IPS DF 6.9 (cell line): ENCODE measurements at regions not wholly inside any gene's neighbourhood (a gene's known extent, or its start where the extent isn't known, plus 50 kb on each side); places are given as distances from the start of the nearest gene placed in this dataset.
A peak's percentile ranks its signal among the peaks of the same experiment; 100 is the strongest.

ENCODE experiments used
- DNase-seq: peaks from one replicate; pipeline ENCODE4 v3.0.0-alpha.2; 2013; ENCODE audit warnings: low read depth, low spot score
- H3K27ac ChIP-seq: one replicate; pipeline ENCODE4 v1.5.1; 2013; ENCODE audit warnings: low read length, control low read depth
- H3K27me3 ChIP-seq: 2 replicates; pipeline ENCODE4 v1.6.1; 2013; ENCODE audit warnings: mild to moderate bottlenecking, low read length; ENCODE audit not compliant: control insufficient read depth, insufficient read depth
- H3K36me3 ChIP-seq: 2 replicates; pipeline ENCODE4 v1.6.1; 2013; ENCODE audit warnings: low read length; ENCODE audit not compliant: control insufficient read depth, insufficient read depth
- H3K4me1 ChIP-seq: 2 replicates; pipeline ENCODE4 v1.6.1; 2013; ENCODE audit warnings: low read length; ENCODE audit not compliant: control insufficient read depth, insufficient read depth
- H3K4me3 ChIP-seq: 2 replicates; pipeline ENCODE4 v1.5.1; 2013; ENCODE audit warnings: mild to moderate bottlenecking, low read length
- H3K9me3 ChIP-seq: 2 replicates; pipeline ENCODE4 v1.6.1; 2013; ENCODE audit warnings: low read length, inconsistent platforms; ENCODE audit not compliant: control insufficient read depth, insufficient read depth
- WGBS: extraction: QIAGEN DNeasy Blood & Tissue Kit; methylation state at CpG from one replicate; pipeline ENCODE4 v1.1.7; 2013; ENCODE audit warnings: mixed read lengths, missing lambda C conversion rate; ENCODE audit not compliant: insufficient read length, insufficient coverage; 5-methylcytosine and 5-hydroxymethylcytosine counted together

- no peak overlapping the region for H3K27ac ChIP-seq
- H3K27me3 ChIP-seq, result no peaks in the 10 kb centered on the region
- H3K4me3 ChIP-seq, result no peak overlapping the region
- whole genome bisulfite sequencing, result no CpG with 5 or more reads among the region's 4 CpGs
- H3K36me3 ChIP-seq, result no peaks in the 10 kb centered on the region
- no peaks in the 10 kb centered on the region for H3K9me3 ChIP-seq
- H3K4me1 ChIP-seq, result no peaks in the 10 kb centered on the region
- DNase-seq, result no peak
These were observed 139.0 kb upstream of the LINC00305 start for GRCh38 chr18:64287926-64288325.

GRCh38 chr18:64283059-64283458, 134.2 kb upstream of the LINC00305 start:
- WGBS, result no CpG with 5 or more reads among the region's 1 CpG
- H3K27me3 ChIP-seq, result no peaks in the 10 kb centered on the region
- no peak overlapping the region for H3K4me3 ChIP-seq
- DNase-seq, result no peak
- no peaks in the 10 kb centered on the region; the same call in 1 of the 2 replicates for H3K9me3 ChIP-seq
- no peak overlapping the region for H3K27ac ChIP-seq
- no peaks in the 10 kb centered on the region for H3K36me3 ChIP-seq
- H3K4me1 ChIP-seq, result no peaks in the 10 kb centered on the region

- Histone ChIP-seq H3K9me3 (no peaks in the 10 kb centered on the region; the same call in 1 of the 2 replicates), H3K36me3 (peaks cover 2% of the 10 kb centered on the region; the same call in 1 of the 2 replicates), H3K27me3 (no peaks in the 10 kb centered on the region), H3K4me3 (no peak overlapping the region), H3K27ac (no peak overlapping the region), H3K4me1 (no peaks in the 10 kb centered on the region)
- WGBS, result no CpG with 5 or more reads among the region's 5 CpGs
- no peak for DNase-seq
These were observed 129.1 kb upstream of the LINC00305 start for GRCh38 chr18:64278026-64278425.

- Histone ChIP-seq H3K9me3 (no peaks in the 10 kb centered on the region), H3K27me3 (no peaks in the 10 kb centered on the region), H3K36me3 (peaks cover 2% of the 10 kb centered on the region; the same call in 1 of the 2 replicates), H3K27ac (no peak overlapping the region), H3K4me1 (peaks cover 6% of the 10 kb centered on the region; the same call in 1 of the 2 replicates), H3K4me3 (no peak overlapping the region)
- no peak for DNase-seq
- WGBS, result no CpG with 5 or more reads among the region's 5 CpGs
These were observed 127.6 kb upstream of the LINC00305 start for GRCh38 chr18:64276311-64277090.

- Histone ChIP-seq H3K27me3 (no peaks in the 10 kb centered on the region), H3K4me3 (no peak overlapping the region), H3K36me3 (peaks cover 2% of the 10 kb centered on the region; the same call in 1 of the 2 replicates), H3K9me3 (no peaks in the 10 kb centered on the region), H3K4me1 (peaks cover 6% of the 10 kb centered on the region; the same call in 1 of the 2 replicates), H3K27ac (no peak overlapping the region)
- DNase-seq, result no peak
- WGBS, result no CpG with 5 or more reads among the region's 3 CpGs
These were observed 126.9 kb upstream of the LINC00305 start for GRCh38 chr18:64275593-64276300.

- Histone ChIP-seq H3K27ac (no peak overlapping the region), H3K36me3 (peaks cover 2% of the 10 kb centered on the region; the same call in 1 of the 2 replicates), H3K27me3 (no peaks in the 10 kb centered on the region), H3K4me3 (no peak overlapping the region), H3K9me3 (no peaks in the 10 kb centered on the region), H3K4me1 (peaks cover 6% of the 10 kb centered on the region; the same call in 1 of the 2 replicates)
- DNase-seq, result peak; percentile 61
- WGBS, result no CpG with 5 or more reads among the region's 3 CpGs
These were observed 124.8 kb upstream of the LINC00305 start for GRCh38 chr18:64273724-64274123.

- WGBS, result no CpG with 5 or more reads among the region's 6 CpGs
These were observed 123.2 kb upstream of the LINC00305 start for GRCh38 chr18:64271975-64272659.

GRCh38 chr18:64271246-64271645, 122.4 kb upstream of the LINC00305 start:
- no peak for DNase-seq
- H3K27ac ChIP-seq, result no peak overlapping the region

More at GRCh38 chr18:64271975-64272659, 123.2 kb upstream of the LINC00305 start:
- H3K4me1 ChIP-seq, result peaks cover 6% of the 10 kb centered on the region; the same call in 1 of the 2 replicates
- no peak overlapping the region for H3K27ac ChIP-seq
- peaks cover 2% of the 10 kb centered on the region; the same call in 1 of the 2 replicates for H3K36me3 ChIP-seq
- H3K4me3 ChIP-seq, result no peak overlapping the region
- DNase-seq, result no peak
- H3K27me3 ChIP-seq, result no peaks in the 10 kb centered on the region
- no peaks in the 10 kb centered on the region for H3K9me3 ChIP-seq

GRCh38 chr18:64270608-64271007, 121.7 kb upstream of the LINC00305 start:
- no peak for DNase-seq
- WGBS, result no CpG with 5 or more reads among the region's 1 CpG
- Histone ChIP-seq H3K27ac (no peak overlapping the region), H3K4me3 (no peak overlapping the region), H3K27me3 (no peaks in the 10 kb centered on the region), H3K9me3 (no peaks in the 10 kb centered on the region), H3K36me3 (no peaks in the 10 kb centered on the region), H3K4me1 (peaks cover 6% of the 10 kb centered on the region; the same call in 1 of the 2 replicates)

More at GRCh38 chr18:64271246-64271645, 122.4 kb upstream of the LINC00305 start:
- Histone ChIP-seq H3K4me1 (peaks cover 6% of the 10 kb centered on the region; the same call in 1 of the 2 replicates), H3K27me3 (no peaks in the 10 kb centered on the region), H3K4me3 (no peak overlapping the region), H3K9me3 (no peaks in the 10 kb centered on the region), H3K36me3 (no peaks in the 10 kb centered on the region)
- WGBS, result no CpG with 5 or more reads among the region's 4 CpGs

GRCh38 chr18:64270121-64270520, 121.2 kb upstream of the LINC00305 start:
- H3K4me1 ChIP-seq, result peaks cover 6% of the 10 kb centered on the region; the same call in 1 of the 2 replicates
- H3K27ac ChIP-seq, result no peak overlapping the region
- no peaks in the 10 kb centered on the region for H3K36me3 ChIP-seq
- DNase-seq, result no peak
- no peaks in the 10 kb centered on the region for H3K9me3 ChIP-seq
- H3K4me3 ChIP-seq, result no peak overlapping the region
- H3K27me3 ChIP-seq, result no peaks in the 10 kb centered on the region
- no CpG with 5 or more reads among the region's 3 CpGs for WGBS
